22Rv1 (cell line): ENCODE measurements at regions not wholly inside any gene's neighbourhood (a gene's known extent, or its start where the extent isn't known, plus 50 kb on each side); places are given as distances from the start of the nearest gene placed in this dataset.

ENCODE experiments used
- ZFX ChIP-seq: fragments of 450-650 bp; IDR thresholded peaks from 2 replicates; pipeline ENCODE4 v1.6.1; 2017; ENCODE audit warnings: antibody characterized with exemption, borderline replicate concordance
- TF ChIP-seq, protein P1 (sequence below): fragments of 450-650 bp; IDR thresholded peaks from 2 replicates; pipeline ENCODE4 v1.5.1; 2017; ENCODE audit warnings: mild to moderate bottlenecking

DNA sequence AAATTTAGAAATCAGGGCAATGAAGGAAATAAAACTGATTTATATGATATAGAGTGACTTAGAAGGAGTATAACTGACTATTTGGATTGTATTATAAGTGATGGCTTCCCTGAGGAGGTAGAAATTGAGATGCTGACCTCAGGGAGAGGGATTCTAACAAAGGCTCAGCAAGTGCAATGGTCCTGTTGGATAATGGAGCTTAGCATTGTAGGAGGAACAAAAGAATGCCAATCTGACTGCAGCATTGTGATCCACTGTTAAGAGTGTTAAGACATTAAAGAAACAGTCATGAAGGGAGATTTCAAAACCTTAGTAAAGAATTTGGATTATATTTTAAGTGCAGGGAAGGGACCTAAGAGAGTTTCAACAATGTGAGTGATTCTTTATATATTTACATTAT is 158.4 kb upstream of the NAALADL2 start:
- TF ChIP-seq ZFX = no peak
- TF ChIP-seq, protein P1, sequence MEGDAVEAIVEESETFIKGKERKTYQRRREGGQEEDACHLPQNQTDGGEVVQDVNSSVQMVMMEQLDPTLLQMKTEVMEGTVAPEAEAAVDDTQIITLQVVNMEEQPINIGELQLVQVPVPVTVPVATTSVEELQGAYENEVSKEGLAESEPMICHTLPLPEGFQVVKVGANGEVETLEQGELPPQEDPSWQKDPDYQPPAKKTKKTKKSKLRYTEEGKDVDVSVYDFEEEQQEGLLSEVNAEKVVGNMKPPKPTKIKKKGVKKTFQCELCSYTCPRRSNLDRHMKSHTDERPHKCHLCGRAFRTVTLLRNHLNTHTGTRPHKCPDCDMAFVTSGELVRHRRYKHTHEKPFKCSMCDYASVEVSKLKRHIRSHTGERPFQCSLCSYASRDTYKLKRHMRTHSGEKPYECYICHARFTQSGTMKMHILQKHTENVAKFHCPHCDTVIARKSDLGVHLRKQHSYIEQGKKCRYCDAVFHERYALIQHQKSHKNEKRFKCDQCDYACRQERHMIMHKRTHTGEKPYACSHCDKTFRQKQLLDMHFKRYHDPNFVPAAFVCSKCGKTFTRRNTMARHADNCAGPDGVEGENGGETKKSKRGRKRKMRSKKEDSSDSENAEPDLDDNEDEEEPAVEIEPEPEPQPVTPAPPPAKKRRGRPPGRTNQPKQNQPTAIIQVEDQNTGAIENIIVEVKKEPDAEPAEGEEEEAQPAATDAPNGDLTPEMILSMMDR = no peak
